ENCODE measurements at regions not wholly inside any gene's neighbourhood (a gene's known extent, or its start where the extent isn't known, plus 50 kb on each side); places are given as distances from the start of the nearest gene placed in this dataset.

DNA sequence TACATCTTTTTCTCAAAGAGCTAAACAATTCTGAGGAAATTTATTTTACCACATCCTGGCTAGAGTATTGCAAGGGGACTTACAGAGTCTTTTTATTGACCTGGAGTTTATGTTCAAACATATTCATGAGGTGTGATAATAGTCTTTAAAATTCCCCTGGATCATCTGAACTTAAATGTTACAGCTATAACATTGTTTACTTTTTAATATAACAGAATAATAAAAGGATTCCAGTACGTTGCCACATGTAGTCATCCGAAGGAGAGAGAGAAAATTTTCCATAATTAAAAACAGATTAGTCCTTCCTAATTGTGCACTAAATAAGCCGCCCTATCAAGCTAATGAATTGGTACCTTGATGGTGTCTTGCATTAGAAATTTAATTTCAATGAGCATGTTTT lies 765.4 kb upstream of the MAP3K7 start:
- TF ChIP-seq CTCF (IDR thresholded peaks at IDR 0.05) (no peak), POLR2A (IDR thresholded peaks at IDR 0.05) (no peak)

All from thyroid gland (tissue), 4 donors.